Nephron progenitor cell (in vitro differentiated cells): ENCODE measurements at regions not wholly inside any gene's neighbourhood (a gene's known extent, or its start where the extent isn't known, plus 50 kb on each side); places are given as distances from the start of the nearest gene placed in this dataset.
A peak's percentile ranks its signal among the peaks of the same experiment; 100 is the strongest.

Experiments used
- DNase-seq: peaks from one replicate; pipeline ENCODE4 v3.0.0; 2021
- H3K27ac Mint-ChIP-seq: 2 replicates; pipeline ENCODE4 v1.8.0; 2021; ENCODE audit warnings: mild to moderate bottlenecking, moderate library complexity, mixed read lengths
- H3K27me3 Mint-ChIP-seq: 2 replicates; pipeline ENCODE4 v1.8.0; 2021; ENCODE audit warnings: mild to moderate bottlenecking, low read depth, mixed read lengths; ENCODE audit not compliant: poor library complexity
- H3K36me3 Mint-ChIP-seq: 2 replicates; pipeline ENCODE4 v1.8.0; 2021; ENCODE audit warnings: low read depth, mixed read lengths
- H3K4me1 Mint-ChIP-seq: 2 replicates; pipeline ENCODE4 v1.8.0; 2021; ENCODE audit warnings: mixed read lengths
- H3K4me3 Mint-ChIP-seq: 2 replicates; pipeline ENCODE4 v1.8.0; 2021; ENCODE audit warnings: mild to moderate bottlenecking, moderate library complexity, mixed read lengths
- H3K9me3 Mint-ChIP-seq: 2 replicates; pipeline ENCODE4 v1.8.0; 2021; ENCODE audit warnings: mild to moderate bottlenecking, moderate library complexity, mixed read lengths
- CTCF ChIP-seq: fragments of 200-600 bp; sonication (generic); IDR thresholded peaks from 2 replicates; pipeline ENCODE4 v1.5.0; 2021; ENCODE audit warnings: antibody characterized with exemption

- H3K36me3 Mint-ChIP-seq, result no peaks in the 10 kb centered on the region
- TF ChIP-seq CTCF, result no peak
- H3K4me3 Mint-ChIP-seq, result no peak overlapping the region
- H3K4me1 Mint-ChIP-seq, result peaks cover 28% of the 10 kb centered on the region
- peaks cover 2% of the 10 kb centered on the region for H3K27me3 Mint-ChIP-seq
- peak overlapping the region; percentile 81 for H3K27ac Mint-ChIP-seq
- no peaks in the 10 kb centered on the region for H3K9me3 Mint-ChIP-seq
- DNase-seq, result no peak
Measured at GRCh38 chr2:147554521-147555107, 290.2 kb upstream of the ACVR2A start.

- Mint-ChIP-seq H3K4me1 (peaks cover 20% of the 10 kb centered on the region), H3K27me3 (peaks cover 2% of the 10 kb centered on the region), H3K9me3 (no peaks in the 10 kb centered on the region), H3K36me3 (no peaks in the 10 kb centered on the region), H3K27ac (no peak overlapping the region), H3K4me3 (no peak overlapping the region)
- no peak for TF ChIP-seq CTCF
- no peak for DNase-seq
Measured at GRCh38 chr2:147553775-147554271, 291.0 kb upstream of the ACVR2A start.

GRCh38 chr2:147550995-147551731, 293.7 kb upstream of the ACVR2A start:
- Mint-ChIP-seq H3K27me3 (no peaks in the 10 kb centered on the region), H3K9me3 (no peaks in the 10 kb centered on the region), H3K4me3 (no peak overlapping the region), H3K36me3 (no peaks in the 10 kb centered on the region), H3K4me1 (peaks cover 13% of the 10 kb centered on the region), H3K27ac (no peak overlapping the region)
- DNase-seq, result no peak
- TF ChIP-seq CTCF, result no peak

GRCh38 chr2:147549054-147549453, 295.8 kb upstream of the ACVR2A start:
- Mint-ChIP-seq H3K4me1 (peaks cover 5% of the 10 kb centered on the region), H3K27me3 (no peaks in the 10 kb centered on the region), H3K27ac (no peak overlapping the region), H3K4me3 (no peak overlapping the region), H3K36me3 (no peaks in the 10 kb centered on the region), H3K9me3 (no peaks in the 10 kb centered on the region)
- TF ChIP-seq CTCF, result no peak
- no peak for DNase-seq

GRCh38 chr2:147548451-147548850, 296.4 kb upstream of the ACVR2A start:
- Mint-ChIP-seq H3K4me3 (no peak overlapping the region), H3K27ac (no peak overlapping the region), H3K27me3 (no peaks in the 10 kb centered on the region), H3K9me3 (no peaks in the 10 kb centered on the region), H3K36me3 (no peaks in the 10 kb centered on the region), H3K4me1 (no peaks in the 10 kb centered on the region)
- no peak for DNase-seq
- no peak for TF ChIP-seq CTCF

GRCh38 chr2:147547440-147547839, 297.4 kb upstream of the ACVR2A start:
- Mint-ChIP-seq H3K27me3 (no peaks in the 10 kb centered on the region), H3K4me1 (no peaks in the 10 kb centered on the region), H3K36me3 (no peaks in the 10 kb centered on the region), H3K27ac (no peak overlapping the region), H3K9me3 (no peaks in the 10 kb centered on the region), H3K4me3 (no peak overlapping the region)
- no peak for TF ChIP-seq CTCF
- no peak for DNase-seq
